MM.1S (cell line): ENCODE measurements at regions not wholly inside any gene's neighbourhood (a gene's known extent, or its start where the extent isn't known, plus 50 kb on each side); places are given as distances from the start of the nearest gene placed in this dataset.

Experiments used
- DNase-seq: peaks from one replicate; pipeline ENCODE4 v3.0.0-alpha.2; 2015
- H2AFZ ChIP-seq: fragments of 300-600 bp; sonication (generic); 2 replicates; pipeline ENCODE4 v1.6.0; 2016; ENCODE audit warnings: antibody characterized with exemption, low read length
- H3F3A ChIP-seq: fragments of 300-600 bp; sonication (generic); 2 replicates; pipeline ENCODE4 v1.6.1; 2016; ENCODE audit warnings: mild to moderate bottlenecking, antibody characterized with exemption, low read length, moderate library complexity, mixed read lengths; ENCODE audit not compliant: insufficient read depth
- H3K27ac ChIP-seq: fragments of 300-600 bp; sonication (generic); 2 replicates; pipeline ENCODE4 v1.5.1; 2016; ENCODE audit warnings: mild to moderate bottlenecking, low read length
- H3K27me3 ChIP-seq: fragments of 300-600 bp; sonication (generic); replicated peaks from 2 replicates; pipeline ENCODE4 v1.6.0; 2016; ENCODE audit warnings: low read length; ENCODE audit not compliant: insufficient read depth
- H3K36me3 ChIP-seq: fragments of 300-600 bp; sonication (generic); replicated peaks from 2 replicates; pipeline ENCODE4 v1.6.1; 2016; ENCODE audit warnings: mild to moderate bottlenecking, low read length, mixed read lengths; ENCODE audit not compliant: insufficient read depth
- H3K4me1 ChIP-seq: fragments of 300-600 bp; sonication (generic); 2 replicates; pipeline ENCODE4 v1.6.1; 2016; ENCODE audit warnings: low read length, mixed read lengths
- H3K4me2 ChIP-seq: fragments of 300-600 bp; sonication (generic); 2 replicates; pipeline ENCODE4 v1.6.0; 2016; ENCODE audit warnings: low read depth, low read length
- H3K4me3 ChIP-seq: fragments of 300-600 bp; sonication (generic); 2 replicates; pipeline ENCODE4 v1.5.1; 2016; ENCODE audit warnings: low read length, mixed read lengths
- H3K79me2 ChIP-seq: fragments of 300-600 bp; sonication (generic); 2 replicates; pipeline ENCODE4 v1.6.1; 2016; ENCODE audit warnings: mixed run types, low read length, mixed read lengths
- H3K9ac ChIP-seq: fragments of 300-600 bp; sonication (generic); 2 replicates; pipeline ENCODE4 v1.6.1; 2016; ENCODE audit warnings: low read length, mixed read lengths
- H3K9me2 ChIP-seq: fragments of 300-600 bp; sonication (generic); replicated peaks from 2 replicates; pipeline ENCODE4 v1.6.1; 2016; ENCODE audit warnings: mild to moderate bottlenecking, low read length, mixed read lengths; ENCODE audit not compliant: insufficient read depth
- H3K9me3 ChIP-seq: fragments of 300-600 bp; sonication (generic); replicated peaks from 2 replicates; pipeline ENCODE4 v1.6.1; 2016; ENCODE audit warnings: mild to moderate bottlenecking, low read length, mixed read lengths; ENCODE audit not compliant: insufficient read depth
- H4K20me1 ChIP-seq: fragments of 300-600 bp; sonication (generic); 2 replicates; pipeline ENCODE4 v1.6.1; 2016; ENCODE audit warnings: mild to moderate bottlenecking, low read length, moderate library complexity, mixed read lengths; ENCODE audit not compliant: insufficient read depth
- CTCF ChIP-seq: fragments of 300-600 bp; sonication (generic); IDR thresholded peaks from 2 replicates; pipeline ENCODE4 v1.5.1; 2016; ENCODE audit warnings: antibody characterized with exemption, low read length, mixed read lengths
- EZH2 ChIP-seq: fragments of 300-600 bp; sonication (generic); optimal IDR thresholded peaks from 2 replicates; pipeline ENCODE3; 2017; ENCODE audit warnings: low read depth, mild to moderate bottlenecking, antibody characterized with exemption, low read length, mixed read lengths
- EZH2phosphoT487 ChIP-seq: fragments of 300-600 bp; sonication (generic); IDR thresholded peaks from 2 replicates; pipeline ENCODE4 v1.6.1; 2018; ENCODE audit warnings: antibody characterized with exemption, low read length

- Histone ChIP-seq H3K4me2 (no peak overlapping the region), H3K9me2 (no peaks in the 10 kb centered on the region), H3K36me3 (no peaks in the 10 kb centered on the region), H3K79me2 (no peaks in the 10 kb centered on the region), H3K4me3 (no peak overlapping the region), H3K27ac (no peak overlapping the region), H3K4me1 (no peaks in the 10 kb centered on the region), H4K20me1 (no peaks in the 10 kb centered on the region), H3F3A (no peaks in the 10 kb centered on the region), H3K9me3 (no peaks in the 10 kb centered on the region), H3K9ac (no peak overlapping the region), H3K27me3 (no peaks in the 10 kb centered on the region), H2AFZ (no peak overlapping the region)
- no peak for DNase-seq
- TF ChIP-seq EZH2phosphoT487 (no peak), CTCF (no peak), EZH2 (no peak)
Observed at GRCh38 chr10:111458256-111458655, 381.4 kb downstream of the ADRA2A start.

GRCh38 chr10:111459967-111460366, 383.1 kb downstream of the ADRA2A start:
- H3K79me2 ChIP-seq: no peaks in the 10 kb centered on the region
- no peaks in the 10 kb centered on the region for H3K27me3 ChIP-seq
- no peaks in the 10 kb centered on the region for H3K36me3 ChIP-seq
- no peak overlapping the region for H3K9ac ChIP-seq
- H3K9me2 ChIP-seq: no peaks in the 10 kb centered on the region
- no peak overlapping the region for H3K27ac ChIP-seq
- H3F3A ChIP-seq: no peaks in the 10 kb centered on the region
- TF ChIP-seq CTCF: no peak
- no peak for TF ChIP-seq EZH2phosphoT487
- TF ChIP-seq EZH2: no peak
- DNase-seq: no peak
- H2AFZ ChIP-seq: no peak overlapping the region
- no peaks in the 10 kb centered on the region for H3K4me1 ChIP-seq
- H3K4me3 ChIP-seq: no peak overlapping the region
- no peak overlapping the region for H3K4me2 ChIP-seq
- H3K9me3 ChIP-seq: no peaks in the 10 kb centered on the region
- no peaks in the 10 kb centered on the region for H4K20me1 ChIP-seq

GRCh38 chr10:111472445-111472844, 395.6 kb downstream of the ADRA2A start:
- no peaks in the 10 kb centered on the region for H3K27me3 ChIP-seq
- no peaks in the 10 kb centered on the region for H3K9me3 ChIP-seq
- H3K4me2 ChIP-seq: no peak overlapping the region
- no peak overlapping the region for H3K27ac ChIP-seq
- no peaks in the 10 kb centered on the region for H3K4me1 ChIP-seq
- no peak overlapping the region for H3K4me3 ChIP-seq
- no peaks in the 10 kb centered on the region for H3K36me3 ChIP-seq
- H2AFZ ChIP-seq: no peak overlapping the region
- H3F3A ChIP-seq: no peaks in the 10 kb centered on the region
- H4K20me1 ChIP-seq: no peaks in the 10 kb centered on the region
- no peaks in the 10 kb centered on the region for H3K79me2 ChIP-seq
- no peak overlapping the region for H3K9ac ChIP-seq
- TF ChIP-seq EZH2: no peak
- TF ChIP-seq CTCF: no peak
- TF ChIP-seq EZH2phosphoT487: no peak
- no peaks in the 10 kb centered on the region for H3K9me2 ChIP-seq
- DNase-seq: no peak
